GM18505 (cell line): ENCODE measurements at regions not wholly inside any gene's neighbourhood (a gene's known extent, or its start where the extent isn't known, plus 50 kb on each side); places are given as distances from the start of the nearest gene placed in this dataset.
"Not testable (repeated sequence)": the region's sequence is repeated elsewhere in the genome, so short reads cannot be mapped to it uniquely, and the experiment has no call there.

ENCODE experiments used
- ATAC-seq: cut with Tn5 transposase; IDR thresholded peaks from one replicate; pipeline ENCODE4 v1.9.1; 2021; ENCODE audit not compliant: unreplicated experiment
- POLR2A ChIP-seq: IDR thresholded peaks from 4 replicates; pipeline ENCODE4 v1.6.1; 2011; ENCODE audit warnings: borderline replicate concordance; ENCODE audit not compliant: insufficient read depth, insufficient read length; ENCODE audit errors: extremely low read depth

- no peak for ATAC-seq
- no peak for TF ChIP-seq POLR2A
Observed at GRCh38 chr2:205865905-205866441, 183.7 kb downstream of the NRP2 start.

DNA sequence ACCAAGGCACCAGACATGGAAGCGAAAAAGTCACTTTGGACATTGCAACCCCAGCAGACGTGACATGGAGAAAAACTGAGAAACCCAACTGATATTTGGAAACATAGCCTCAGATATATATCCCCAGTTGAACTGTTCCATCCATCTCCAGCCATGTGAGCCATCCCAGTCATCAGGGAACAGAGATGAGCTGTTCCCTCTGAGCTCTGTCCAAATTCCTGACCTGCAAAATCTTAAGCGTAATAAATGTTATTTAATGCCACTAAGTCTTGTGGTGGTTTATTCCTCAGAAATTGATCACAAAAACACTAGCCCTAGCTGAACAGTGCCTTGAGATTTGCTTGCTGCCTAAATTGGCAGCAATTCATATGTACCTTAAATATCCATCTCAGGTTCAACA is 182.8 kb downstream of the NRP2 start:
- TF ChIP-seq POLR2A, result no peak

DNA sequence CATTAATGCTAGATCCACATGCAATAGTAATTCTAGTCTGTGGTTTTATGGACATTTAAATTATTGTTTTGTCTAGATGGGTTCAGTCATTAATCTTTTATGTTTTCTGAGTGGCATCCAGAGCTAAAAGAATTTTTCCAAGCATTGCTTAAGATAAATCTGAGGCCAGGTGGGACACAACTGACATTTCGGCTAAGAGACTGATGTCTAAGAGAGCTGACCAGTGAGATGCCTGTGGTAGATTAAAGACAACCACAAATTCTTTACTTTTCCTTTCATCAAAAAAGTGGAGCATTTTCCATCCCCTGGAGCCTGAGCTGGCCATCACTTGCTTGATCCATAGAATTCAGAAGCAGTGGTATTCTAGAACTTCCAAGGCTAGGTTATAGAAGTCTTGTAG is 182.2 kb downstream of the NRP2 start:
- no peak for TF ChIP-seq POLR2A

More for the DNA sequence above, 182.8 kb downstream of the NRP2 start:
- no peak for ATAC-seq

GRCh38 chr2:205862761-205863160 is 180.5 kb downstream of the NRP2 start:
- not testable (repeated sequence) for ATAC-seq

More for the DNA sequence above, 182.2 kb downstream of the NRP2 start:
- no peak for ATAC-seq

GRCh38 chr2:205860885-205861284 is 178.6 kb downstream of the NRP2 start:
- no peak for ATAC-seq
- TF ChIP-seq POLR2A, result no peak

- no peak for ATAC-seq
- no peak for TF ChIP-seq POLR2A
Observed at GRCh38 chr2:205860181-205860580, 177.9 kb downstream of the NRP2 start.

DNA sequence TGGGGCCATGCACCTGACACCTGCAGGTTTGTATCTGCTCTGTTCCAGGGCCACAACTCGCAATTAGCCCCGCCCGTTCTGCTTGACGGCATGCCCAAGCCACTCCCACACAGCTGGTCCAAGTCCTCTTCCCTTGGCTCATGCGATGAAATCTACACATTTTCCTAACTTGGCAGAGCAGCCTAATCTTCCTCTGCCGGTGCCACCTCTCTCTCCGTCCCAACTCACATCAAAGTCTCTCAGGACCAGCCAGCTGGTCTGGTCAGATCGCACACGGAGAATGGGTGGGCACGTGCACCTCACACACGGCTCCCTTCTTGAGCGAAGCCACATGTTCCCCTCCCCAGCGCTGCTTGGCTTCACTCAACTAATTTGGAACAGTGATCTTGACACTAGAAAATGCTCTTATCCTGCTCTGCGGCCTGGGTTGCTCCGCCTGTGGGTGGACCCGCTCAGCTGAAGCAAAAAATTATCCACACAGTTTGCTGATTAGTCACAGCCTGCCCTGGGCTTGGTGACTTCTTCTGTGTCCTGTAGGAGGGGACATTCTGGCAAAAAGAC is 176.7 kb downstream of the NRP2 start:
- peak; percentile 52 for ATAC-seq
- TF ChIP-seq POLR2A, result no peak

DNA sequence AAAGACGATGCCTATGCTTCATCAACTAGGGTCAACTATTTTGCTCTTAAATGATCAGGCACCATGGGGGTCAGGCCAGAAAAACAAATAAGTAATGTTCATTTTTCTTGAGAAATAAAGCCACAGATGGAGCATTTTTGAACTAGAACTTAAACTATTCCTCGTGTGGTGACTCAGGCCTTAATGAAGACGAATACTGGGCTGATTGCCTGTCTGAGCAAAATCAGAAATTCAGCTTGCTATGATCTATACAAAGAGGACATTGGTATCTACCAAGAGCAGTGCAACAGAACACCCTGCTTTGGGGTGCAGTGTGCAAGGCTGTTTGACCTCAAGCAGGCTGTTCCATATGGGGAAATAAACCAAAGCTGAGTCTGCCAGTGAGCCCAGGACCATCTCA is 176.0 kb downstream of the NRP2 start:
- TF ChIP-seq POLR2A, result no peak
- no peak for ATAC-seq

DNA sequence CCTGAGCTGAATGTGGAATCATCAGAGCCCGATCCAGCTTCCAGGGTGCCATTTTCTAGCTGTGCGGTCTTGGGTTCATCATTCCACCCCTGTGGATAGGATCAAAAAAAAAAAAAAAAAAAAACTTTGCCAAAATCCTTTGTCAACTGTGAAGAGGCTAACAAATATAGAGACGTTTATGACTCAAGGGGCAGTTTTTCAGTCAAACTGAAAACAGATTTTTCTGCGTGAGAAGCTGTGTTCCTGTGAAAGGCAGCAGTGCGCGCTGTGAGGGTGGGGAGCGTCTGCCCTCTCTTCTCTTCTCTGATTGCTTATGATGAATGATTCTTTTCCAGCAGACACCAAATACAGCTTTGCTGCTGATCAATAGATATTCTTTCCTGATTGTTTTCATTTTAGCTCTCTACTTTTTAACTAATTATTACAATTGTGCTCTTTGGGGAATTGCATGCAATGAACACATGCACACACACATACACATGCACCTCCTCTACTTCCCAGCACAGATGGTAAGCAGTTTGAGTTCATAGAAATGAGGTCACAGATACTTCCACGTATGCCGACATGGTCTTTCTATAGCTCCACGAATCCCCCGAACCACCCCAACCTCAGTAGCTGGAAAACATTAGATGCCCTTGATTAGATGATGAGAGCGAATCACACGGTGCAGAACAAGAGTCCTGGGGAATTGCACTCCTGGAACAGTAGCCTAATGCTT is 175.4 kb downstream of the NRP2 start:
- TF ChIP-seq POLR2A, result no peak
- ATAC-seq, result peak; percentile 78

GRCh38 chr2:205852457-205852856 is 170.2 kb downstream of the NRP2 start:
- TF ChIP-seq POLR2A, result no peak

GRCh38 chr2:205850611-205851010 is 168.3 kb downstream of the NRP2 start:
- ATAC-seq, result no peak
- no peak for TF ChIP-seq POLR2A

More at GRCh38 chr2:205852457-205852856, 170.2 kb downstream of the NRP2 start:
- no peak for ATAC-seq

DNA sequence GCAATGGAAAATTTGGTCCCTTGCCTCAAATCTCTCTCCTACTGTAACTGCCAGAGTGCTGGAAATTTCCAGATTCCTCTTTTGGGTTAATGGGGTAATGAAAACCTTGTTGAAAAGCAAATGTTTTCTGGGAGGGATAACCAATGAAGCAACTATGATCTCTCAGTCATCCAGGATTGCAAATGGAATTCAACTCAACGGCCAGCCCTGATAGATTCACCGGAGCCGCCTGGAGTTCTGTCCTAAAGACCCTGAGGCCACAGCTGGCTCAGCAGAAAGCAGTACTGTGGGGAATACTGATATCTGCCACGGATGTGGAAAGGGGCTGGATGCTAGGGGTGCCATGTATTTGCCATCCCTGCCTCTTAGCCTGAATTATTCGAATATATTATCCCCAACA is 167.8 kb downstream of the NRP2 start:
- TF ChIP-seq POLR2A, result no peak
- ATAC-seq, result no peak

DNA sequence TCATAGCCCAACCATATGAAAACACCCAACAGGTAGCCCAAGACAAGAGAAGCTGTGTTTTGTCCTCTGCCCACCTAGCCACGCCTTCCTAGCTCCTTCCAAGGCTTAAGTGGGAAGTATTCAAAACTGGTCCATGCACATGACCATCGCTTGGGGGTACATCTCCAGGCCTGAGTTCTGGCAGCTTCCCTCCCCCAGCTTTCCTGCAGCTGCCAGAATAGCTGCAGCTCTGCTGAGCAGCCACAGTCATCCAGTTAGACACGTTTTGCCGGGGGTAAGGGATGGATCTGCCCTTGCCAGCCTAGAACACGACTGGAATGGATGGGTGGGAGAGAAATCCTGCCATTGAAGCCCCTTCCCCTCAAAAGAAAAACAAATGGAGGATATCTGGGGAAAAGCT is 166.8 kb downstream of the NRP2 start:
- TF ChIP-seq POLR2A, result no peak
- ATAC-seq, result no peak

DNA sequence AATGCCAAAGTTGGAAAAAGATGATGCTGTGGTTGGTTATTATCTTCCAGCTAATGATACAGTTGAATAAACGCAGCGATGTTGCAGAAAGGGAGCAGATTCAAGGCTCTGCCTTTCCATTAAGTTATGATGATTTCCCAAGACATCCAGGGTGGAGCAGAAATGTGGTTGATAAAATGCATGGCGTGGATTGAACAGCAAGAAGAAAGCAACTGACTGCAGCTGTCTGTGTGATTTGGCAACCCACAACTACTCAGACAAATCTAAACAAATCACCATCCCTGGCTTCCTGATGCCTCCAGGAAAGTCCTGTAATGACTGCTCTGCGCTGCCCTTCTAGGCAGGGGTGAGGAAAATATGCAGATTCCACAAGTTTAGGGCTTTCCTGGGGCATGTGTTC is 166.3 kb downstream of the NRP2 start:
- no peak for TF ChIP-seq POLR2A
- no peak for ATAC-seq
